ENCODE measurements at regions not wholly inside any gene's neighbourhood (a gene's known extent, or its start where the extent isn't known, plus 50 kb on each side); places are given as distances from the start of the nearest gene placed in this dataset.

DNA sequence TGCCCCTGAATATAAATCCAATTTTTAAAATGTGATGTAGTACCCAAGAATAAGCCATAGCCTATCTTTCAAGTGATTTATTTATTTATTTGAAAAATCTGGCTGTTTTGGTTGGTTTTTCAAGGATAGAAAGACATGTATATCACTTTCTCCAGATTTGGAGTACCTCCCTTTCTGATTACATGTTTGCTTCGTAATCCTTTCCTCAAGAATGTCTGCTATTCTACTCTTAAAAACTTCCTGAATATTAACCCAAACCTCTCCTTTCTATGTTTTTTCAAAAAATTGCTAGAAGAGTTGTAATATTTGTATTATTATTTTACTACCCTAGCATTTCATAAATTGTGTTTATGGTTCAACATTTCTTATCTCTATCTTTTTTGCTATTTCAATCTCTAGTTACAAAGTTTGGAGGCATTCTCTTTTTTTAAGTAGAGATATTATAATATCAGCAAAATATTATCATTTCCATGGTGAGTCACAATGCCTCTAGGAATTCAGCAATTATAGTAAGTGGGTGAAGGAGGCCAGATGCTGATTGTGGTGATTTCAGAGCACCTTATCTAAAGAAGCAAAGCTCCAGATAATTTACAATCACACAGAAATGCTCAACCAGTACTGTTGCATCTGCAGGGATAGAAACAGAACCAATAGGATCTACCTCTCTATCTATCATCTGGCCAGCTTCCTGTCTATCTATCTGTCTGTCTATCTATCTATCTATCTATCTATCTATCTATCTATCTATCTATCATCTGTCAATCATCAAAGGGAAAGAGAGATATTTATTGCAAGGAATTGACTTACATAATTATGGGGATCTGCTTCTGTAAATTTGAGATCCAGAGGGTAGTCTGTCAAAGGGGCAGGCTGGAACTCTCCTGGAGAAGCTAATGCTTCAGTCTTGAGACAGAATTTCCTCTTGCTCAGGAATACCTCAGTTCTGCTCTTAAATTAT, 412.5 kb upstream of the SEMA3C start:
- Histone ChIP-seq H3K27ac (replicated peaks in 1 of 4) (no peak overlapping the region), H3K4me3 (no peak overlapping the region), H3K4me1 (no peaks in the 10 kb centered on the region), H3K27me3 (no peaks in the 10 kb centered on the region), H3K36me3 (no peaks in the 10 kb centered on the region), H3K9me3 (no peaks in the 10 kb centered on the region)
- no peak for DNase-seq (ENCODE audit: extremely low spot score)
- no peak for TF ChIP-seq POLR2AphosphoS5 (IDR thresholded peaks at IDR 0.05)
- TF ChIP-seq EP300 (IDR thresholded peaks at IDR 0.05): no peak
- no peak for TF ChIP-seq POLR2A (IDR thresholded peaks at IDR 0.05; ENCODE audit: low read depth)
- TF ChIP-seq, protein P1, sequence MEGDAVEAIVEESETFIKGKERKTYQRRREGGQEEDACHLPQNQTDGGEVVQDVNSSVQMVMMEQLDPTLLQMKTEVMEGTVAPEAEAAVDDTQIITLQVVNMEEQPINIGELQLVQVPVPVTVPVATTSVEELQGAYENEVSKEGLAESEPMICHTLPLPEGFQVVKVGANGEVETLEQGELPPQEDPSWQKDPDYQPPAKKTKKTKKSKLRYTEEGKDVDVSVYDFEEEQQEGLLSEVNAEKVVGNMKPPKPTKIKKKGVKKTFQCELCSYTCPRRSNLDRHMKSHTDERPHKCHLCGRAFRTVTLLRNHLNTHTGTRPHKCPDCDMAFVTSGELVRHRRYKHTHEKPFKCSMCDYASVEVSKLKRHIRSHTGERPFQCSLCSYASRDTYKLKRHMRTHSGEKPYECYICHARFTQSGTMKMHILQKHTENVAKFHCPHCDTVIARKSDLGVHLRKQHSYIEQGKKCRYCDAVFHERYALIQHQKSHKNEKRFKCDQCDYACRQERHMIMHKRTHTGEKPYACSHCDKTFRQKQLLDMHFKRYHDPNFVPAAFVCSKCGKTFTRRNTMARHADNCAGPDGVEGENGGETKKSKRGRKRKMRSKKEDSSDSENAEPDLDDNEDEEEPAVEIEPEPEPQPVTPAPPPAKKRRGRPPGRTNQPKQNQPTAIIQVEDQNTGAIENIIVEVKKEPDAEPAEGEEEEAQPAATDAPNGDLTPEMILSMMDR (IDR thresholded peaks at IDR 0.05): no peak
- intact Hi-C loops (cut with DNase I): no loop called here
- 53% methylated on average over 1 of the region's 1 CpG for WGBS

GRCh38 chr7:81330108-81330507, 411.3 kb upstream of the SEMA3C start:
- Histone ChIP-seq H3K9me3 (no peaks in the 10 kb centered on the region), H3K4me3 (no peak overlapping the region), H3K4me1 (no peaks in the 10 kb centered on the region), H3K27me3 (no peaks in the 10 kb centered on the region), H3K36me3 (no peaks in the 10 kb centered on the region), H3K27ac (replicated peaks in 1 of 4) (no peak overlapping the region)
- DNase-seq (ENCODE audit: extremely low spot score): no peak
- TF ChIP-seq POLR2A (IDR thresholded peaks at IDR 0.05; ENCODE audit: low read depth) (no peak), POLR2AphosphoS5 (IDR thresholded peaks at IDR 0.05) (no peak), EP300 (IDR thresholded peaks at IDR 0.05) (no peak)
- TF ChIP-seq, protein P1 (IDR thresholded peaks at IDR 0.05): no peak
- WGBS: 87% methylated on average over 1 of the region's 1 CpG
- intact Hi-C loops (cut with DNase I): no loop called here

DNA sequence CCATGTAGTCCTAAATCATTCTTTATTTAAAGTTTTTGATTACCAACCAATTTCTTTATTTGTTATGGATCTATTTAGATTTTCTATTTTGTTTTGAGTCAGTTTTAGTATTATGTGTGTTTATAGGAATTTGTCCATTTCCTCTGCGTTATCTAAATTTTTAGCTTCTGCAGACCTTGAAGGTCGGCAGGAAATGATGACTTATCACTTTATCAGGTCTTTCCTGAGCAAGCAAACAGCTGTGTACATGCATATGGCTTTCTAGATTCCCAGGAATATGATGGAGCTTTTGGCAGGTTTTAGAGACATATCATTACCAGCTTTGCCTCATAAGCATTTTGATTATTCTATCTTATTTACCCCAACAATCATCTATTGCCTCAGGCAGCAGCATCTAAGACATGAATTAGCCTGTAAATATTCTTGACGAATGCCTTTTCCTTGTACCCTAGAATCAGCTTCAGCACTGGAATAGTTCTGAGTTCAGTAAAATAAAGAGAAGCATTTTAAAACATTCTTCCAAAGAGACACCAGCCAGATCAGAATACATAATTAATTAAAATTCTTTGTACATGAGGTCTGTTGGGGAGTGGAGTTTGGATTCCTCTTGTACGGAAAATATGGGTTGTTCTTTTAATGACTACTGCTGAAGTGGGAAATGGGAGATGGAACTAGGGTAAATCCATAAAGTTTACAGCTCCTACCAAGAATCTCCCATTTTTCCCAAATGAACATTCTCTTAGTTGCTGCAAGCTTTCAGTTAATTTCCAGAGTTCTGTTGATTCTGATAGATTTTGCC, 408.8 kb upstream of the SEMA3C start:
- Histone ChIP-seq H3K4me1 (no peaks in the 10 kb centered on the region), H3K4me3 (no peak overlapping the region), H3K27ac (replicated peaks in 1 of 4) (no peak overlapping the region), H3K9me3 (no peaks in the 10 kb centered on the region), H3K36me3 (no peaks in the 10 kb centered on the region), H3K27me3 (no peaks in the 10 kb centered on the region)
- TF ChIP-seq EP300 (IDR thresholded peaks at IDR 0.05): no peak
- no peak for TF ChIP-seq POLR2AphosphoS5 (IDR thresholded peaks at IDR 0.05)
- no peak for TF ChIP-seq POLR2A (IDR thresholded peaks at IDR 0.05; ENCODE audit: low read depth)
- TF ChIP-seq, protein P1 (IDR thresholded peaks at IDR 0.05): no peak
- intact Hi-C loops (cut with DNase I): no loop called here
- no peak for DNase-seq (ENCODE audit: extremely low spot score)
- 80% methylated on average over 4 of the region's 4 CpGs for WGBS

DNA sequence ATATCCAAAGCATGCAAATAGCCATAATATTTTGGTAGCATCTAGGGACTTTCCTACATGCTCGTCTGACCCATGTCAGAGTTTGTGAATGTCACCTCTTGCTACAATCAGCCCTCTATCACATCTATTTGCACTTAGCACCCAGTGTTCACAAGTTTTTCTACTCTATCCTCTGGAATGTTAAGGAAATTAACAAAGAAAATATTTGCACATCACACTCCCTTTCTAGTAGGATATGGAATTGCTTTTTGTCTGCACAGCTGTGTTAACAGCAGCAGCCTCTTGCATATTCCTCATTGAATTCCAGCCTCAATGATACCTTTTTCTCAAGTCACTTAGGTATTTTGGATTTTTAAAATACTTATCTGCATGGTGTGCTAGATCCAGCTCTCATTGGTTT, 403.1 kb upstream of the SEMA3C start:
- no peak for TF ChIP-seq EP300 (IDR thresholded peaks at IDR 0.05)
- TF ChIP-seq, protein P1 (IDR thresholded peaks at IDR 0.05): no peak
- TF ChIP-seq POLR2AphosphoS5 (IDR thresholded peaks at IDR 0.05): no peak
- TF ChIP-seq POLR2A (IDR thresholded peaks at IDR 0.05; ENCODE audit: low read depth): no peak
- Histone ChIP-seq H3K27ac (replicated peaks in 1 of 4) (no peak overlapping the region), H3K27me3 (no peaks in the 10 kb centered on the region), H3K9me3 (no peaks in the 10 kb centered on the region), H3K4me3 (no peak overlapping the region), H3K4me1 (no peaks in the 10 kb centered on the region), H3K36me3 (no peaks in the 10 kb centered on the region)
- intact Hi-C loops (cut with DNase I): no loop called here
- DNase-seq (ENCODE audit: extremely low spot score): no peak
- 88% methylated on average over 1 of the region's 1 CpG for WGBS

Data from esophagus muscularis mucosa (tissue), 4 donors.